Activated effector memory CD4-positive, alpha-beta T cell treated with Interleukin-2 at 50 U/mL for 16 hours (primary cell): ENCODE measurements at regions not wholly inside any gene's neighbourhood (a gene's known extent, or its start where the extent isn't known, plus 50 kb on each side); places are given as distances from the start of the nearest gene placed in this dataset.

Experiments used
- DNase-seq: peaks from one replicate; pipeline ENCODE4 v3.0.0-alpha.2; 2020

DNA sequence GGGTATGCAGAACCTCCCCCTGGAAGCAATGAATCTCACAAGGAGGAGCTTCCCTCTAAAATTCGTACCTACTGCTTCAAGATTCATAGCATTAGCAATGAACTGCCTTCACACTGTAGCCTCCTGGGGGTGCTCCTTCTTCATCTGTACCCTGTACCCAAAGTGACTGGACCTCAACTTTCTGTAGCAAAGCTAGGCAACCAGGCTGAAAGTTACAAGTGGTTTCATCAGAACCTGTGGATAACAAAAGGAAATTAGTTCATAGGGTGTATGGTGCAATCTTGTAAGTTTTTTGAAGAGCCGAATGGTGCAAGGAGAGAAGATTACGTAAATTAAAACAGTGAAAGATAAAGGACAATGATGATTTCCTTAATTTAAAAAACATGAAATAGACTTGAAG lies 1541.7 kb upstream of the FLRT2 start:
- DNase-seq: no peak

DNA sequence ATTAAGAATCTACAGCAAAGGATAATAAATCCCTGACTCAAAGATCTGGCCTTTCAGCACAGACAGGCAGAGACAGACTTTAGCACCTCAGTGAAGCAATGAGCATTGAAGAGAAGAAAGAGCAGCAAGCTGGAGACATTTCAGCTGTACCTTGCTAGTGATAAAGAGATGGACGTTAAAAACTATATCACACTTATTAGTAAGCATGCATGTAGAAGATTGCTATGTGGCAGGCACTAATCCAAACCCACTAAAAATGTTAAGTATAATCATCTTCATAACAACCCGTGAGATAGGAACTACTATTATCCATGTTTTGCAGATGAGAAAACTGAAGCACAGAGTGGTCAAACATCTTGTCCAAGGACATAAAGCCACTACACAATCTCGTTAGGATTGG lies 1538.3 kb upstream of the FLRT2 start:
- no peak for DNase-seq

DNA sequence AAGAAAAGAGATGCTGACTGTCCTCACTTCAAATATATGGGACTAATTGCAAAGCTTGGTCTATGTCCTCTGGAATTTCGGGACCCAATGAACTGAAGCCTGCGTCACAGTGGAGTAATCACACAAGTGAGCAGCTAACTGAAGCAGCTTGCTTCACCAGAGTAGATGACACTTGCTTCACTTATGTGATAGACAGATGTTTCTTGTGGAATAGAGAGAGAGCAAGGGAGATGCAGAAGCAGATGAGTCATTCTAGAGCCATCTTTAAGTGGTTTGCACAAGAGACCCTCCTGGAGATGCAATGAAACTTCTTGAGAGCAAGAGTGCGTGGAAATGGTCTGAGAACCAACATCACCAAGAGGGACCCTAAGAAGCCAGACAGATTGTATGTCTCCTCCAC lies 1537.1 kb upstream of the FLRT2 start:
- no peak for DNase-seq

DNA sequence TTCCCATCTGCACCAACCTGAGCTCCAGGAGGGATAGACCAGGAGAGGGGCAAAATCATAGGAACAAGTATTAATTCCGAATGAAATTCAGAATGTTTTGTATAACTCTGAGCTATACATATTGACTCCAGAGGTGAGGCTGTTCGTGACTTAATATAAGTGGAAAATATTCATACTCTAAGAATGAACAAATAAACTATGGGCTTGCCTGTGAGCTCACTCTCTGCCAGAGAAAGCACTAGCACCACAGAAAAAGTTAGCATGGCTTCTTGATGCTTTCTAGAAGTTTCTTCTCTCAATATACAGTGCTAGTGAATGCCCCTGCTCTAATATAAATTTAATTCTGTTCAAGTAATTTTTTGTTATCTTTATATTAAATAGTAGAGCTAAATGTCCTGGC lies 1536.4 kb upstream of the FLRT2 start:
- DNase-seq: no peak

DNA sequence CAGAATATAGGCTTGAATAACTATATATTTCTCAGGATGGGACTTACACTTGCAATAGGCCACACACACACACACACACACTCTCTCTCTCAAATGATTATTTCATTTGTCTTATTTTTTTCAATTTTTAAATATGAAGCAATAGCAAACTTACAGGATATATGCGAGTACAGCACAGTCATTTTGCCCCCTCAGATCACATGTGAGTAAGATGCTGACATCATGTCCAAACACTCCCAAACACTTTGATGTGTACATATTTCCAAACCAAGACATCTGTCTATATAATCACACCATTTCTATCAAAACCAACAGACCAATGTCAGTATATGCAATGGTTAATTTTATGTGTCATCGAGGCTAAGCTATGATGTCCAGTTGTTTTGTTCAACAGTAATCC lies 1535.9 kb upstream of the FLRT2 start:
- DNase-seq: no peak

DNA sequence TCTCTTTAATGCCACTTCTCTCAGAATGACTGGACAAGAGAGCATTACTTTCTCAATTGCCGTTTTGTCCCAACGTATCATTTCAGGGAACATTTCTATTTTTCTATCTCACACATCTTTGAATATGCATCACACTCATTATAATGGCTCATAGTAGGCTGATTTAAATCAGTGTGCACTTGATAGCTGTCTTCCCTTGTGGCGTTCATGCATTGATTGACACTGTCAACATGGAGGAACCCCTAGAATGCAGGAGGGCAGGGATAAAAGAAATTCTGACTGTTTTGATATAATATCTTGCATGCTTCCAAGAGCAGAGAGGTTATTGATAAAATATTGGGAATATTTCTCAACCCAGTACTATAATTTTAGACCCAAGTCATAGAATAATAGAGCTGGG lies 1528.9 kb upstream of the FLRT2 start:
- no peak for DNase-seq

DNA sequence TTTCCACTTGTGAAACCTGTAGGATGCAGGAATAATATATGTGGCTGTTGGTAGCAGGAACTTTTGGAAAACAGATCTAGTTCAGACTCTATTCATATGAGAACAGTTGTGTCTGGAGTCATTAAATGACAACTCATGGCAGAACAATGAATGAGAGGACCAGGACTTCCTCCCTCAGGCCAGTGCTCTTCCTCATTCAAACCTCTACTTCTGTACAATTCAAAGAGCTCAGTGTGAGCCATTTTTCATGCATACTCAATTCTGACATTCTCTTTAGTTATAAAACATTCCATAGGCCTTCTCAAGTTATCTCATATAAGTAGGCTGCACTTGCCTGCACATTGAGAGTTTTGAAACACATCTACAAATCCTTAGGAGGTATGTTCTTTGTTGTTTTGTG lies 1526.6 kb upstream of the FLRT2 start:
- no peak for DNase-seq

DNA sequence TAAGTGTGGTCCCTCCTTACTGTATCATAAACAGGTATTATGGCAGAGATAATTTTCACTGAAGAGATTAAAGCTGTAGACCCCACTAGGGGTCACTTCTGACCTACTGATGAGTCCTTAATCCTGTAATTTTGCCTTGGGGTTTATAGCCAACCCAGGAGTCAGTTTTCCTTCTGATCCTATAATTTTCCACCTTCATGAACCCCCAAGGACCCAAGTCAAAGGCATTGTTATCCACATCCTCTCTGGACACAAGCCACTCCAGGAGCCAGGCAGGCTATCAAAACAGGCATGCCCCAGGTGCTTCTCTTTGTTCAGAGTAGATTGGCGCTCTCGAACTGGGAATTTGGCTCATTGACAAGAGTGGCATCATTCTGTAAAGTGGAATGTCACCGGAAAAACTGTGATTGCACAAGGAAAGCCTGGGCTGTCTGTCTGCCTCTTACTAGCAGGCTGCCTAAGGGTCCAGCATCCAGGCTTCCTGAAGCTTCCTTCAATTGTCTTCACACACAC lies 1523.2 kb upstream of the FLRT2 start:
- no peak for DNase-seq

DNA sequence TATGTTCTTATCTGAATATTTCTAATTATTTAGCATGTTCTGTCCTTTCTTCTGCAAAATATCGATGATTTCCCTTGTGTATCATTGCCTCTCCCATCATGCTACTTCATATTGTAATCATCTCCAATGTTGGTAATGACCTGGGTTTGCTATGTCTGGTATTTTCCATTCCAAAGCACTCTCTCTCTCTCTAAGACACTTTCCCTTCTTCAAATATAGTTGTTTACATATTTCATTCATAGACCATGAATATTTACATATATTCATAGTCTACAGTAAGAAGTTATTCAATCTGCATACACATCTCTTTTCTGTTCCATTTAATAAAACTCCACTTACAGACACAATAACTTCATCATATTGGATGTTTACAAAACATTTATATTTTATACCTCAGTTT lies 1516.5 kb upstream of the FLRT2 start:
- DNase-seq: no peak

DNA sequence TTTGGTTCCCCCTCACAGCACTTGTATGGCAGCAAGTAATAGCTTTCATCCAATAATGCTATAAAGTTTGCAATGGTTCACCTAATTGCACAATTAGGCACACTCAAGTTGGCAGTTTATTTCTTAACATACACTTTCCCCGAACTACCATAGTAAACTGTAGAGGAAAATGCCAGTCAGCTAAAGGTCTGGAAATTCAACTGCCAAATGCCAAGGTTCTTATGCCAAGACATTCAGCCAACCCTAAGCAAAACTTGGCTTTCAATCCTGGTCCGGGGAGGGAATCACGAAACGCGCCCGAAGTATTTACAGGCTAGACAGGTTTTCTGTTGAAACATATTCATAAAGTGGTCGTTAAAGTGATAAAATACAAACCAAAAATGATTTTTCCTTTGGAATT lies 1512.4 kb upstream of the FLRT2 start:
- no peak for DNase-seq

DNA sequence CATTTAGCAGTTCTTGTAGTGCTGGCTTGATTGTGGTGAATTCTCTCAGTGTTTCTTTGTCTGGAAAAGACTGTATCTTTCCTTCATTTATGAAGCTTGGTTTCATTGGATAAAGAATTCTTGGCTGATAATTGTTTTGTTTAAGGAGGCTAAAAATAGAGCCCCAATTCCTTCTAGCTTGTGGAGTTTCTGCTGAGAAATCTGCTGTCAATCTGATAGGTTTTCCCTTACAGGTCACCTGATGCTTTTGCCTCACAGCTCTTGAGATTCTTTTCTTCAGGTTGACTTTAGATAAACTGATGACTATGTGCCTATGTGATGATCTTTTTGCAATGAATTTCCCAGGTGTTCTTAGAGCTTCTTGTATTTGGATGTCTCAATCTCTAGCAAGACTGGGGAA lies 1508.5 kb upstream of the FLRT2 start:
- DNase-seq: no peak

DNA sequence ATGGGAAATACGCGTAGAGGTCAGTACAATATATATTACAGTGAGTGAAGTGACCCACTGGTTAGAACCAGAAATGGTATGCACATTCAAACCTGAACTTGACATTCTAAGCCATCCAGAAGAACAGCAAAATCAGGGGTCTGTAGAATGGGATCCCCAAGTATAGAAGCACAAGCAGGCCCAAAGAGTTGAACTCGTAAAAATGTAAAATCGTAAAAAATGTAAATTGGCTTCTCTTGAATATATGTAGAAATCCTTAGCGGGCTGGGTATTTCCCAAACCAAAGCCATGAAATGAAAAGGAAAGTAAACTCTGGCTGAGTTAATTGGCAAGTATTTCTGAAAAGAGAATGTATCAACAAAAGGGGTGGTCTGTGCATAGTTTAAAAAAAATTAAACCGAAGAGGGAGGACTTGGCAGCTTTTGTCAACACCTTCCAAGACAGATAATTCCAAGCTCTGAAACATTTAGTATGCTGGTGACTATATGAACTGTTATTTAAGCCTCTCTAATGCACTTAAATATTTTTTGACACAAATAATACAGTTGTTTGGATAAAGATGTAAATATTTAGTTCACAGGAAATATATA lies 1505.6 kb upstream of the FLRT2 start:
- DNase-seq: no peak

DNA sequence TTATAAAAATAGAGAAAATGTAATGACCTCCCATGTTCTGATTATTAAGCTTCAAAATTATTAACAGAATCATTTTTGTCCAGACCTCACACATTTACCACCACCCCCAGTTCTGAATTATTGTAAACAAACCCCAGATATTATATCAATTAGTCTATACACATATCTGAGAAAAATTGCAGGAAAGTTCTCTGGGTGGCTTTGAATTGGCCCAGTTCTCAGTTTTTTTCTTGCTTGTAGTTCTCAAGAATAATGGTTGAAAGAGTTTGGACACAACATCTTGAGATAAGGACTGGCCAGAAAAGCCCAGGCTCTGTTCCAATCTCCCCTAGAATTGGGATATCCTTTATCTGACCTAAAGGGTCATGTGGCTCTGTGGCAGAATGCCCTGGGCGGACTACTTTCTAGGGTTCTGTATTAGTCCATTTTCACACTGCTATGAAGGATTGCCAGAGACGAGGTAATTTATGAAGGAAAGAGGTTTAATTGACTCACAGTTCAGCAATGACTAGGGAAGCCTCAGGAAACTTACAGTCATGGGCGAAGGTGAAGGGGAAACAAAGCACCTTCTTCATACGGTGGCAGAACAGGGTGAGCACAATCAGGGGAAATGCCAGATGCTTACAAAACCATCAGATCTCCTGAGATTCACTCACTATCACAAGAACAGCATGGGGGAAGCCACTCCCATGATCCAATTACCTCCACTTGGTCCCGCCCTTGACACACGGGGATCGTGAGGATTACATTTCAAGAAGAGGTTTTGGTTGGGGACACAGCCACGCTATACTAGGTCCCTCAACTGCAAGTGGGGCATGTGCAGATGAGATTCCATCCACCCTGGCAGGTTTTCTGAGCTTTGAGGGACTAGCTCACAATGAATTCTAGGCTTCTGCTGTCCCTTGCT lies 1504.6 kb upstream of the FLRT2 start:
- no peak for DNase-seq

DNA sequence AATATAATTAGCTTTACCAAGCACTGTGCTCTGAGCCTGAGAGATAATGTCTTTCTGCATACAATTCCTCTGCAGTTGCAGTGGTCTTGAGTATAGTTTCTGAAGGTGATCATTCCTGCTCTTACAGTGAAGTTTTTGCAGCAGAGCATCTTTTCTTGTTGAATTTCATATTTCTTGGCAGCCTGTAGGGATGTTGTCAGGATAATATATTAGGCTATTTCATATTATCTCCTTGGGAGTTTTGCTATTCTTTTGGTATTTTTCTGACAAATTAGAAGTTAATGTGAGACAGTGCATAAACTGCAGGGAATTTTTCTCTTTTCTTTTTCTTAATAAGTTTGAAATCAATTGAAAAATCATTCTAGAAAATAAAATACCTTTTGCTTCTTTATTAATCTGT lies 1502.6 kb upstream of the FLRT2 start:
- no peak for DNase-seq

DNA sequence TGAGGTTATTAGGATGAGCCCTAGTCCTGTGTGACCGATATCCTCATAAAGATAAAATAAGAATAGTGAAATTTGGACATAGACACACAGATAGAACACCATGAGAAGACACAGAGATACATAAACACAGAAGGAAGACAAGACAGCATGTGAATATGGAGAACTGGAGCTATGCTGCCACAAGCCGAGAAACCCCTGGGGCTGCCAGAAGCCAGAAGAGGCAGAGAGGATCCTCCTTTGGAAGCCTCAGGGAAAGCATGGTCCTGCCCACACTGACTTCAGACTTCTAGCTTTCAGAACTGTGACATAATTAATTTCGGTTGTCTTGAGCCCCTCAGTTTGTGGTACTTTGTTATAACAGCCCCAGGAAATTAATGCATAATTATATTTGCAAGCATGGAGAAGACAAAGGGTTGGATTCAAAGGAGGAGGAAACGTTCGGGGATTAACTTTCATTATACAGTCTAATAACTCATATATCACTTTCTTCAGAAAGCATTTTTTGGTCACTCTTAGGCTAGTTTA lies 1501.8 kb upstream of the FLRT2 start:
- no peak for DNase-seq

DNA sequence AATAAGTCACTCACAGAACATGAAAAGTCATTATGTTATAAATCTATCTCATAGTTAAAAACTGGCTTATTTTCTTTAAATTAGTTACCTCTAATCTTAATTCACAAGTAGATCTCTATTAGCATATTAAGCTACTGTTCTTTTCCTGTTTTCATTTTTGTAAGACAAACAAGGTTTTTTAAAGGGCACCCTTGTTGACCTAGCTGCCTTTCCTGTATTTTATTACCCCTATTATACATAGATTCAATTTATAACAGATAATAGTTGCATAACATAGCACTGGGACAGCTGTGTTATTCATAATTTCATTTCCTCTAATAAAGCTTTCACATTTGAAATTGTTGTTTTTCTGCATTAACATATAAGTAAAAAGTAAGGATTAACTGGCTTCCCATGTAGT lies 1500.7 kb upstream of the FLRT2 start:
- no peak for DNase-seq

DNA sequence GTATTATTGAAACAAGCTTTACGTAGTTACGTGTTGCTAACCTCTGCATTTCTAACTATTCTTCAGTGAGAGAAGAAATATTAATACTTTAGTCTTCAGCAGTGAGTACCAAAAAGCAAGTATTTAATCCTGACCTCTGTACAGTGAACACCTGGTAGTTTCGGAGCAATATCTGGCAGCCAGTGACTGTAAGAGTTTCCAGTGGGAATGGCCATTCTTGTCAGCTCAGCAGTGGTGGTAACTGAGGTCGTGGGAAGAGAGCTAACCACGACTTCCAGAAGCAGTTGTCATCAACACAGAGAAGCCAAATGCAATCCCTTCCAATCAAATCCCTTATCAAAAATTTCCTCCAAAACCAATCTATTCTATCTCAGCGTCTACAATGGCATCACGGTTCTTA lies 1500.2 kb upstream of the FLRT2 start:
- DNase-seq: no peak

DNA sequence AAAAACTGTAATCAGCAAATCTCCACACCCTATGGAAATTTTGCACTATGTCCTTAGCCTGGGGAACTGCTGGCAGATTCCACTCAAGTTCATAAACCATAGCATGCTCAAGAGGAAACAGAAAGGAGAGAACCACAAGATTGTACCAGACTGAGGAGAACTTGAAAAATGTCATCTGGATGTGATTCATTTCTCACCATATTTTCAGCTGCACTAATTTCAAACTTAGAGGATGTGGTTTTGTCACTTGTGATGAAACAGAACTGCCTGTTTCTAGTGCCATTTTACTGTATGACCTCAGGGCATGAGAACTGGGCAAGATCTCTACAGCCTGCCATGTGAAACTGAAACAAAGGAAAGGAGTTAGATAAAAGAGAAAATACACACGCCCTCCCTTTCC lies 1493.1 kb upstream of the FLRT2 start:
- no peak for DNase-seq

DNA sequence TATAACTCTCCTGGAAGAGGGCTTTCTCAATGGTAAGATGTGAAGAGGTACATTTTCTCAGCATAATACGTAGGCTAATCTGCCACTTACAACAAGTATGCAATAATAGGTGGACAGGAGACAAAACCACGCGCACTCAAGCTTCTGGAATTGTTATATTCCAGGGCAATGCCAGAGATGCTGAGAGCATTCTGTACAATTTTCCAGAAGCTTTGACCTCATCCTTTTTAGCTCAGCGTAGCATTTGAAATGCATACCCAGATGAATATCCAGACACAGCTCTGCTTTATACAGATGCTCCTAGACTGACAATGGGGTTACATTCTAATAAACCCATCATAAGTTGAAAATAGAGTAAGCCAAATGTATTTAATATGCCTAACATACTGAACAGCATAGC lies 1492.4 kb upstream of the FLRT2 start:
- DNase-seq: no peak

DNA sequence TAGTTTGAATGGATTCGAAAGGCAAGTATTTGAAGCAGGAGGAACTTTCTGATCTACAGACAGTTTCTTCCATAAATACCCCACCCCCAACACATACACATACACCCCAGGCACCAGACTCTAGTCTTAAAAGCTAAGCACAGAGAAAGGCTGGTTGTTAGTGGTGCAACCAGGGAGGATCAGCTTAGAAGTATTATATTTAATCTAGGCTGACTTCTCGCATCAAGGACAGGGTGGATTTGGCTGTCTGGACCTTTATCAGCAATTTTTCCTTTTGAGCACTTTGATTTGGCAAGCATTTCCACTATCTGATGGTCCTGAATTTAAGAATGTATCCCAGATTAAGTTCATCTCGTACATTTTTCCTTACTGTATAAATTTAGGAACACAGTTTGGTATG lies 1489.8 kb upstream of the FLRT2 start:
- DNase-seq: no peak

DNA sequence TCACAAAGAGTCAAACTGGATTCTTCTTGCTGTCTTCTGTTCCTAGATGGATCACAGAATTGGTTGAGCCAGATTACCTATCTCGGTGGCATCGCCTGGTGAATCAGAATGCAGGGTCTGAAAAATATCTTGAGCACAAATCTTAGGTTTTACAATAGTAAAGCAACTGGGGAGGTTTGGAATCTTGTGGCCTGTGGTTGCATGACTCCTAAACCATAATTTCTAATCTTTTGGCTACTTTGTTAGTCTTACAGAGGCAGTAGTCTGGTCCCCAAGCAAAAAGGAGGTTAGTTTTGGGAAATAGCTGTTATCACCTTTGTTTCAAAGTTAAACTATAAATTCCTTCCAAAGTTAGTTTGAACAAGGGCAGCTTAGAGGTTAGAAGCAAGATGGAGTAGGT lies 1488.5 kb upstream of the FLRT2 start:
- no peak for DNase-seq

DNA sequence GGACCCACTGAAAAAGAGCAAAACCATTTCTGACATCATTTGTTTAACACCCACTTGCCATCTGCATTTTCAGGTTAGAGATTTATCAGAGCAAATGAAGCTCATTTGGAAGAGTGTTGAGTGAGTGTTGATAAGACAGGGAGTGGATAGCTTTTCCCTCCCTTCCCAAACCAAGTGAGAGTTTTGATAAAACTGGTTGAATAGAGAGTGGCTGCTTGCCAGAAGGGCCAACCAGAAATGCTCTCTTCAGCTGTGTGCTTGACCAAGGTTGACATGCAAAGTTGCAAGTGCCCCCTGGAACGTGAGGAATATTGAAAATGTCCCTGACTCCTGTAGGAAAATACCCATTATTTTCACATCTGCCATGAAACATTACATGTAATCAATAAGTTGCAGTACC lies 1487.0 kb upstream of the FLRT2 start:
- DNase-seq: no peak

DNA sequence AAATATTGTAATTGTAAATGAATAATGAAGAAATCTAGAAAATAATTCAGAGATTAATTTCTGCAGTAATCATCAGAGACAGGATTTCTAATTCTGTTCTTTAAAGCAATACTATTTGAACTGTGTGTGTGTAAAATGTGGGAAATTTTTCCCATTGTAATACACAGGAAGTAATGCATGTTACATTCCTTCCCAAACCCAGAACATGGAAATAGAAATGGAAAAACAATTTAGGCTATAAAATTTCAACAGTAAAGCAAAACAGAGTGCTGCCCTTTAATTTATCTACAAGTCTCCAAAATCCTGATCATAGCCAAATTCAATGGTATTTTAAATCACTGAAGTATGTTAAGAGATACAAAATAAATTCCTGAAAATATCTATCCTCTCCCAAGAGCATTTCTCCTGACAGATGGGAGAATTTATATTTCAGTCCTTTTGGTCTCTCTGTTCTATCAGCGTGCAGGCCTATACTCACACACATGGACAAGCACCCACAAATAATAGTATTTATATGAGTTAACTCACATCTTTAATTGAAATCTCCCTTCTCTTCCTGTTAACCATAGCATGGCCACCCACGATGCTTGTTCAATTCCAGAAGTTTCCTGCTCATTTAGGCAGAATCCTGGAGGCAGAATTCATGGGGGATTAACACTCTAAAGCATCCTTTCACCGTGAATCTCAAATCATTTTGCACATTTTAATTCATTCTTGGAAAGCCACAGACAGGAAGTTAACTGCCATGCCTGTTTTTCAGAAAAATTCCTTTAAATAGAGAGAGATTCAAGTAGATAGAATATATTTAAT lies 1465.4 kb upstream of the FLRT2 start:
- DNase-seq: no peak

DNA sequence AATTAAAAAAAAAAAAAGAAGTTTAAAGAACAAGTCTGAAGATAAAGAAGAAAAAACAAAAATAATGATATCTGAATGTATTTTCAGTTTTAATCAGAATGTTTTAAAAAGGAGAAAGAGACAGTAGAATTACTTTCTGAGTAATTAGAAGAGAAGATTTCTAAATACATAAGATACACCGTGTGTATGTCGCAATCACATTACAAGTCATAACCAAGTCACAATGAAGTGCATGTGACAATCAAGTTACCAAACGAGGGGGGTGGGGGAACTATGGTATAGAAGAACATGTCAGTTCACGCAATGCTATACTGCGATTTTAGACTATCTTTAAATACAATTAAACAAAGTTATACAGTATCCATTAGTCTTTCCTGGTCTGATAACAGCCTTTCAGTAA lies 1464.1 kb upstream of the FLRT2 start:
- DNase-seq: no peak
